Tibial nerve (tissue), 4 donors: ENCODE measurements at regions not wholly inside any gene's neighbourhood (a gene's known extent, or its start where the extent isn't known, plus 50 kb on each side); places are given as distances from the start of the nearest gene placed in this dataset.

Experiments used
- EP300 ChIP-seq, 2 donors: sonication (generic); formaldehyde crosslinking; IDR thresholded peaks; one replicate each; pipeline ENCODE4 v1.6.1; 2017; ENCODE audit warnings: antibody characterized with exemption in 2 of 2, mild to moderate bottlenecking in 1 of 2
- TF ChIP-seq, protein P1 (sequence below), 5 experiments: fragments of 200-600 bp in 3 of 5; fragments of 450-650 bp in 2 of 5; sonication (generic) in 3 of 5; IDR thresholded peaks; one replicate each; pipeline ENCODE4 v1.5.1; 2016 to 2019; ENCODE audit warnings: antibody characterized with exemption in 5 of 5, mild to moderate bottlenecking in 3 of 5, moderate library complexity in 2 of 5

DNA sequence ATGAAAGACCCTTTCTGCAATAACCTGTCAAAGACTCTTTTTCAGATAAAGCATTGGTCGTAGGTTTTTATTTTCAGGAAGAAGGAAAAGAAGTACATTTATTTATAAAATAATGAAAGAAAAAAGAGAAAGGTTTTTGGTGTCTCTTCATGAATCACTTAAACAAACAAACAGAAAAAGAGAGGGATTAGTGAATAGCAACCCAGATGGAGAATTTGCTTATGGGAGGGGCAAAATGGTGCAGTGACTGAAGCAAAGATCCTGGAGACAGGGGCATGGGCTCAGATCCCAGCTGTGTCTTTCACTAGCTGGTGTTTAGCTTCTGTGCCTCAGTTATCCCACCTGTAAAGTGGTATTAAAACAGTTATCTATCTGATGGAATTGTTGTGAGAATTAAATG lies 78.6 kb upstream of the PFN2 start:
- TF ChIP-seq, protein P1, sequence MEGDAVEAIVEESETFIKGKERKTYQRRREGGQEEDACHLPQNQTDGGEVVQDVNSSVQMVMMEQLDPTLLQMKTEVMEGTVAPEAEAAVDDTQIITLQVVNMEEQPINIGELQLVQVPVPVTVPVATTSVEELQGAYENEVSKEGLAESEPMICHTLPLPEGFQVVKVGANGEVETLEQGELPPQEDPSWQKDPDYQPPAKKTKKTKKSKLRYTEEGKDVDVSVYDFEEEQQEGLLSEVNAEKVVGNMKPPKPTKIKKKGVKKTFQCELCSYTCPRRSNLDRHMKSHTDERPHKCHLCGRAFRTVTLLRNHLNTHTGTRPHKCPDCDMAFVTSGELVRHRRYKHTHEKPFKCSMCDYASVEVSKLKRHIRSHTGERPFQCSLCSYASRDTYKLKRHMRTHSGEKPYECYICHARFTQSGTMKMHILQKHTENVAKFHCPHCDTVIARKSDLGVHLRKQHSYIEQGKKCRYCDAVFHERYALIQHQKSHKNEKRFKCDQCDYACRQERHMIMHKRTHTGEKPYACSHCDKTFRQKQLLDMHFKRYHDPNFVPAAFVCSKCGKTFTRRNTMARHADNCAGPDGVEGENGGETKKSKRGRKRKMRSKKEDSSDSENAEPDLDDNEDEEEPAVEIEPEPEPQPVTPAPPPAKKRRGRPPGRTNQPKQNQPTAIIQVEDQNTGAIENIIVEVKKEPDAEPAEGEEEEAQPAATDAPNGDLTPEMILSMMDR (IDR thresholded peaks at IDR 0.05) = no peak
- TF ChIP-seq EP300 (IDR thresholded peaks at IDR 0.05) = no peak
